HG02943 (cell line): ENCODE measurements at regions not wholly inside any gene's neighbourhood (a gene's known extent, or its start where the extent isn't known, plus 50 kb on each side); places are given as distances from the start of the nearest gene placed in this dataset.
"Not testable (repeated sequence)": the region's sequence is repeated elsewhere in the genome, so short reads cannot be mapped to it uniquely, and the experiment has no call there.

ENCODE experiments used
- ATAC-seq: cut with Tn5 transposase; IDR thresholded peaks from one replicate; pipeline ENCODE4 v1.9.1; 2021; ENCODE audit warnings: mild to moderate bottlenecking, low read depth, moderate library complexity; ENCODE audit not compliant: unreplicated experiment

DNA sequence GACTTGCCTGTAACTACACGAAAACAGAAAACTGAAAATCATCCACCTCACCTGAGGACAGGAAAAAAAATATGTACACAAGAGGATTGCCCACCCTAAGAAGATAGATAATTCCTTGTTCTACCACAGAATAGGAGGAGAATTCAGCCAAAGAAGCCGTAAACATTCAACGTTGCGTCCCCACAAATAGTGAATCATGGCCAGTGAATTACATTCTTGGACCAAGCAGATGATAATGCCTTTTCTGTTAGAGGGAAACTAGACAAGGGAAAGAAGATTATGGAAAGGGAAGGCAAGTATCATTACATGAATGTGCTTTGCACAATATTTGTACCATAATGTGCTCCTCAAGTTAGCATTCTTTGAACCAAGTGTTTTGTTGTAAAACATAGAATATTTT lies 95.5 kb upstream of the C1QTNF7 start:
- no peak for ATAC-seq

DNA sequence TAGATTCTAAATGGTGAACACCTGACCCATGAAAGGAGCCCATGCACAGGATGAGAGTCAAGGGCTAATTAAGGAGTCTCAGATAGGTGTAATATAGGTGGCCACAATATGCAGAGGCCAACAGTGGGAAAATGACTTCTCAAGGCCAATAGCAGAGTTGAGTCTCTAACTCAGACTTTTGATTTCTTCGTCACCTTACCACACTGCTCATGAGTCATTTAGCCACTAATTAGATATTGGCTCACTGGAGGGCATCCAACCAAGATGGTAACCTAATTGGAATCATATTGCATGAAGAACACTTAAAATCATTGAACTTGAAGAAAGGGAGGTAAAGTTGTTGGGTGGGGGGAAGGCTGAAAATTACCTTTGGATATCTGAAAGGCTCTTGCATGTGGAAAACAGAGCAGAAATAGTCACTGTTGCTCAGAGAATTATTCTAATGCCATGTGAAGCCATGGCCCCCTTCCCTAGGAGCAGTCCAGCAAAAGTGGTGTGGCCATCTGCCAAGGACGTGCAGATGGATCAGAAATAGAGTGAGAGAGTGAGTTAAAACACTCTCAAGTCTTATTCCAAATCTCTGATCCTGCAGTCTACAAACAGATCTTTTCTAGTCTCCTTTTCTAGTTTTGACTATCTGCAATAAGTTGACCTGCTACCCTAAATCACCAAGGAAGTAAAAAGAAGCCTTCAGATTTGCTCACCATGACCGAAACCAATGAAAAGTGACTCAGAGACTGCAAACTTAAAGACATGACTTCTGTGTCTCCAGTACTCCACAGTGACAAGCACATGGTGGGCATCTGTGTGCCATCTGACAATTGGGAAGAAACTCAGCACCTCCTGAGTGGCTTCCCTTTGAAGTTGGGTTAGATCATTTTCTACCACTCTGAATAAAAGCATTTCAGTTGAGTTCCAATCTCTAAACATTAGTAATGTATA lies 93.9 kb upstream of the C1QTNF7 start:
- ATAC-seq: no peak

DNA sequence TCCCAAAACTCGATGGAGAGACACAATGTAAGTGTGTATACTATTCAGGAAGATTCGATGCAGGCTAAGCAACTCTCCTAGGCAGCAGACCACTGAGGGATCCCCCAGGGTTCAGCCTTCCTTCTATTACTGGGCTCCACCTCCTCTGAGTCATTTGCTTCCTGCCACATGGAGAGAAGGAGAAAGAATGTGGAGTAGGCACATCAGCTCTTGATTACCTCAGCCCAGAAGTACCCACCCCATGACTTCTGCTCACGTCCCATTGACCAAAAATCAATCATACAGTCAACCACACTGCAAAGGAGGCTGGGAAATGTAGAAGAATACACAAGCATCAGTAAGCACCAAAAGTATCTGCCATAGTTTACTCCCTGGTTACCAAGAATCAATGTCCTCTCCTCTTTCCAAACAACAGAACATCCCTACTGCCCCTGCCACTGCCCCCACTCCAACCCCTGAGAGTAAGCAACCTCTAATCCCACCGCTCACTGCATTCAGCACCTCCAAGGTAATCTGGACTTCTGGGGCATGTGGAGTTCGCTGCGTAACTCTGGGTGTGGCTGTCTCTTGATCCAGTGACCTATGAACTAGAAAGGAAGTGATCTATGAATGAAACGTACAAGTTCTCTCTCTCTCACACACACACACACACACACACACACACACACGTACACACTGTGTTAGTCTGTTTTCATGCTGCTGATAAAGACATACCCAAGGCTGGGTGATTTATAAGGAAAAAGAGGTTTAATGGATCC lies 91.2 kb upstream of the C1QTNF7 start:
- no peak for ATAC-seq

DNA sequence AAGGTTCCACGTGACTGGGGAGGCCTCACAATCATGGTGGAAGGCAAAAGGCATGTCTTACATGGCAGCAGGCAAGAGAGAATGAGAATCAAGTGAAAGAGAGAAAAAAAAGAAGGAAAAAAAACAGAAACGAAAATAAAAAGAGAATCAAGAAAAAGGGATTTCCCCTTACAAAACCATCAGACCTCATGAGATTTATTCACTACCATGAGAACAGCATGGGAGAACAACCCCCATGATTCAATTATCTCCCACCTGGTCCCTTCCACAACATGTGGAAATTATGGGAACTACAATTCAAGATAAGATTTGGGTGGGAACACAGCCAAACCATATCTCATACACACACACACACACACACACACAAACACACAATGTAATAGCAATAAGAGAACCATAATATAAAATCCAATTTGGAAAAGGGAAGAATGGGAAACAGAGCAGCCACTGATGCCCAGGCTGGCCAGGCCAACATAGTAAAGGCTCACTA lies 90.6 kb upstream of the C1QTNF7 start:
- ATAC-seq: not testable (repeated sequence)

DNA sequence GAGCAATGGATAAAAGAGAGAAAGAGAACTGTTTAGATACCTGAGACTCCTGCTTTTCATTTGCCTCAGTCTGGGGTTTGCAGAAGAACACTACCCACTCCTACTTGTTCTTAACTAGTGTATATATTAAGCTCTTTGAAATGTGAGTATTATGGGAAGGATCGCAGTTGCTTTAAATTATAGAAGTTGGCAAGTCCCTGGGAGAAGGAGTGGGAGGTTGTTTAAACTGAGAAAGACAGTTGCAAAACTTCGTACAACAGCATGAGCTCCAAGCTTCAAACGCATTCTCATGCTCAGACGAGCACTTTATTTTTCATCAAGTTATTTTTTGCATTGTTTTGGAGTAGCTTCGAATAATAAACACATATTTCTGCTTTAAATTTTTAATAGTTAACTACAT lies 88.1 kb upstream of the C1QTNF7 start:
- no peak for ATAC-seq

DNA sequence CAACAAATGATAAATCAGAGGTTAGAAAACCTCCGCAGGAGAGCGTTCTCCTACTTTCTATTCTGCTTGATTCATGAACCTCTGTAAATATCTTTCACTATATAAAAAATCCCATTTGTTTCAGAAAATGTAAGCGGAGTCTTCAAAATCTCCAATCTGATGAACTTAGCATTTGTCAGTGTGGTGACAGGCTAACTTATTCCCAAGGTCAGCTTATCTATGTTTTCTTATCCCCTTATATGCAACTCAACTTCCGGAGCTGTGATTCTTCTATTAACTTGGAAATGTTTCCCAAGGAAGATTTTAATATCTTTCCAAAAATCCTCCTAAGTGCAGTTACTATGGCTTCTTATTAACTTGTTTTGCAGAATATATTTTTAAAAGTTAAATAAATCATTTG lies 87.5 kb upstream of the C1QTNF7 start:
- no peak for ATAC-seq

DNA sequence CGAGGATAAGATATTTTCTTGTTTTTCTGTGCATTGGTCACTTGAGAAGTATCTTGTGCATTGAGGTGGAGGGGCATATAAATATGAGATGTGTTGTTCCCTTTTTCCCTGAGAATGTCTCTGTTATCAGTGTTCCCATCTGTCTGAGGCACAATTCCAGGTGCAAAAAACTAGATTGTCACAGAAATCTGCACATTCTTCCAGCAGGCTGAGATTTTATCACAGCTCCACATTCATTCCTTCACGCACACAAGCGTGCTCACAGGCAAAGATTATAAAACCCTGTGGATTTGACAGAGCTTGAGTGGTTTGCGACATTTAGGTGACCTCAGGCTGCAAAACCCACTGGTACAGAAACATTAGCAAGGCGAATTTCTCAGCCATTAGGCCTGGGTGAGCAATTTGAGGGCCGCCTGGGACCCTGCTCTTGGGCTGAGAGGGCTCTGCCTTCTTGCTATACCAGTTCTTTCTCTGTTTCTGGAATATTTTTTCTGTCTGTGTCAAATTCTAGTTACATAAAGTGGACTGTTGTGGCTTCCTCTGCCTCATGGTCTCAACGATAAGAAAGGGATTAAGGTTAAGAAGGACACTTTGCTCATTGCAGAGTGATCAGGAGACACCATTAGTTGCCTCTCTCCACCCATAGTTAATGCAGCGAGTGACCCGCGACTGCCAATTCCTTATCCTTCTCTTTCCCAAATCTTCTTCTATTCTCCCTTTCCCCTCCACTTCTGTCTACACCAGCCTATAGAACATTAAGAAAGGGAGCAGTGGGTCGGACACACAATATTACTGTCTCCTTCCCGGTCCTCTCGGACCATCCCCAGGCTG lies 86.7 kb upstream of the C1QTNF7 start:
- ATAC-seq: no peak

DNA sequence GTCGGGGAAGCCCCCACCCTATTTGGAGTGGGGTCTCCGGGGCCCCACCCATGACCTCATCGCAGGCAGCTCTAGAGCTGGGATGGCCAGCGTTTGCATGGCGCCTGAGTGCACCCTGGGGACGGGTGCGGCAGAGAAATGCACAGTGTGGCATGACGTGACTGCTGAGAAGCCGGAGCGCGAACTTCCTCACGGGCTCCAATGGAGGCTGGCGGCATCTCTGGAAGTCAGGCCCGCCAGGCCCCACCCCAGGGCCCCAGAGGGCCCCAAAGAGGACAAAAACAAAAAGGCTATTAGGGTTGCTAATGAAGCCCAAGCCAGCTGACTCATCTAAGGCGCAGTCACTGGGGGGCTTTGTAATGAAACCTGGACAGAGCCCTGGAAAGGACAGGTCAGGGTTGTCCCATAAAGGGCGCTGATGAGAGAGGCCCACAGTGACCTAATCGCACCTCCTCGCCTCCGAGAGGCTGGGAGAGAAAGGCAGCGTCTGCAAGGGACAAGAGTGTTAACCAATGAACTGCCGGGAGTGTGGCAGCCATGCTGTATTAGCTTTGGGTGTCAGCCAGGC lies 86.0 kb upstream of the C1QTNF7 start:
- ATAC-seq: no peak

DNA sequence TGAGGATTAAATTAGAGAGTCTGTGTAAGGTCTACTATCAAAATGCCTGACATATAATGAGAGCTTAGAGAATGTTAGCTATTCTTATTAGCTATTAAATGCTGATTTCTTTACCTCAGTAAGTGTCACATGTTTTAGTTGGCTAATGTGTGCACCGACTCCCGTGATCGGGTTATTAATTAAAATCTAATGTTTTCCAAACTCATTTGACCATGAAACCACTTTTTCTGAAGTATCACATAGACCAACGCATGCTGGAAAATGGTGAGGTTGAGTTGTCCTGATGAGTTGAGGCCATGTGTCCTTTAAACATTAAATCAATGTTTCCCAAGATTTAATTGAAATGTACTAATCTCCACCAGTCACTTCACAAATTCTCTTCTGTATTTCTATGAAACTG lies 84.8 kb upstream of the C1QTNF7 start:
- ATAC-seq: no peak

DNA sequence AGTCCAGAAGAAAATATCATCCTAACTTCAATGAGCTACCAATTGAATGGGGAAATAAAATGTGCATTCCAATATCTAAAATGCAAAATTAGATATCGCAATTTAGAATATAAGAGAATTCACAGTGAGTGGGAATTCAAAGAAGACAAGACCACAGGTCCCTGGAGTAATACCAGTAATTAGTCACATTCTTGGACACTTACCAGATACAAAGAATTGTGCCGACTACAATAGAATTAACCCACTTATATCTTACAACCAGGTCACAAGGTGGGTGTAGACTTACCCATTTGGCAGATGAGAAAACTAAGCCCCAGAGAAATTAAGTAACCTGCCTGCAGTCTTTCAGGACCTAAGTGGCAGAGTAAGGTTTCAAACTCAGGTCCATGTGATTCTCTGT lies 84.3 kb upstream of the C1QTNF7 start:
- no peak for ATAC-seq

DNA sequence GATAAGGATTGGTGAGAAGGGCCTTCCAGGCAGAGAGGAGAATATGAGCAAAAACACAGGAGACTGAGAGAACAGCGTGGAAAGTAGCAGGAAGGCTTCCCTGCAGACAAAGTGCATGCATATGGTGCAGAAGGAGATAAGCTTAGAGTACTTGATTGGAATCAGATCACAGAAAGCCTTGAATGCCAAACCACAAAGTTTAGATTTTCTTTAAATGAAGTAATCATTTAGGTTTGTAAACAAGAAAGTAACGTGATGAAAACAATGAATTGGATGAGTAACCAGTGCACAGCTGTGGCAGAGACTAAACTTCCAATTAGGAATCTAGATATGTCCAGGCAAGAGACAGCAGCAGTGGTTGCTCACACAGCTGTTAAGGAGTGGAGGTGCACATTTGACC lies 83.8 kb upstream of the C1QTNF7 start:
- ATAC-seq: no peak

DNA sequence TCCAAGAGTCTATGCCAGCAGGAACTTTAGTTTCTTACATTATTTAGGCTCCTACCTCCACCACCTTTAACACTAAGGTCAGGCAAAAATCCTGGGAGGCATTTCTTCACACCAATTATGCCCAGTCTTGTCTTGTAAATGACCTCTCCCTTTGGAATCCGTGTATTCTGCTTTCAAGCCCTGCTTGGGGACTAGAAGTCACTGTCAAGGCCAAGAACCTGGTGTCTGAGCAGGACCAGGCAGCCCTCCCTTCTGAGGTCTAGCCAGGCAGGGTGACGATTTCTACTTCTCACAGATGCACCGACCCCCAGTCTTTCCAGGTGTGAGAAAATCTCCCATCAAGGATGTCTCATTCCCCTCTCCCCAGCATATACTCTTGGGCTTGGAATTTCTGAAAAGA lies 82.7 kb upstream of the C1QTNF7 start:
- ATAC-seq: no peak

DNA sequence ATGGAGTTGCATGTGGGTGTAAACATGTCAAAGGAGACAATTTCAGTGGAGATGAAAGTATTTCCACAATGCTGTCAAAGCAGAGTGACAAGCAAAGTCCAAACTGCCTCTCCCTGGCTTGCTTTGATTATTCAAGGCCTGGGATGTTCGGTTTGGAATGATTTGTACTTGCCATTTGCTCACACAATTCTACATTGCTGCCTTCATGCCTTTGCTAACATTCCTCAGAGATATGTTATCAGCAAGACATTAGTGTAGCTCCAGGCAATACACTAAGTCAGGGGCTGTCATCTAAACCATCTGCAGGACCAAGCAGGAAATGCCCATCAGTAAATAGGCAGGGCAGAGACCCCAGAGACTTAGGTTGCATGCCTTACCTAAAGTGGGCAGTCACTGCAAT lies 79.6 kb upstream of the C1QTNF7 start:
- no peak for ATAC-seq

DNA sequence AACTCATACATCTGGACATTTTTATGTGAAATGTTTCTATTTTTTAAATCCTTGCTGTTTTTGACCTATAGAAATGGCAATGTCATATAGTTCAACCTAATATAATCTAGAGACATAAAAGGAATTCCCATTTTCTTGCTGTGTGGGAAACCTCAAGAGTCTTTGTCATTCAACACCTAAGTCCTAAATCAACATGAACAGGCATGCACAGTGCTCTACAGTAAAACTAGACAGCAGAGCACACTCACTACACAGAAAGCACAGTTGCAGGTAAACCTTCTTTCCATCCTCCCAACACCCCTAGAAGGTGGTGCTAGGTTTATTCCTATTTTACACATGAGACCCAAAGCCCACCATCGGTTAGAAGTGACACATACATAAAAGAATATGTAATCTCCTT lies 79.1 kb upstream of the C1QTNF7 start:
- ATAC-seq: no peak

DNA sequence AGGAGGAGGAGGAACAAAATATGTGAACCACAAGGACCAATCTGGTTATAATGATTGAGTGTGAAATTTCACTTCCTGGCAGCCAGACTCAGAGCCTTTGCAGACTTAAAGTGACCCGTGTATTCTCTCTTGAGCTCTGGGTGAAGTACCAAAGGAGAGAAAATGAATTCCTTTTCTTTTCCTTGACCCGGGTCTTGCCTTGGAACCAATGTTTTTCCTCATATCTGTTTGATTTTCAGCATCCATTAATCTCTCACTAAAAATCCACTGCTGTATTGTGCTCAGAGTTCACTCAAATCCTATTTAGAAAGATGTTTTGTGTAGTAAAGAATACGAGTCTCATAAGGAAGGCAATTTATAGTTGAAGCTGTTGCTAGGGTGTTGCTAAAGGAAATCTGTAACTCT lies 78.3 kb upstream of the C1QTNF7 start:
- no peak for ATAC-seq

DNA sequence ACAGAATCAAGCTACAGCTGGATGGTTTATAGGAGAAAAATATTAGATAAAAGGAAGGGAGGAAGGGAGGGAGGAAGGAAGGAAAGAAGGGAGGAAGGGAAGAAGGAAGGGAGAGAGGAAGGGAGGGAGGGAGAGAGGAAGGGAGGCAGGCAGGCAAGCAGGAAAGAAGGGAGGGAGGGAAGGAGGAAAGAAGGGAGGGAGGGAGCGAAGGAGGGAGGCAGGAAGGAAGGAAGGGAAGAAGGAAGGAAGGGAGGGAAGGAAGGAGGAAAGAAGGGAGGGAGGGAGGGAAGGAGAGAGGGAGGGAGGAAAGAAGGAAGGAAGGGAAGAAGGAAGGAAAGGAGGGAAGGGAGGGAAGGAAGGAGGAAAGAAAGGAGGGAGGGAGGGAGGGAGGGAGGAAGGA lies 77.9 kb upstream of the C1QTNF7 start:
- ATAC-seq: no peak

DNA sequence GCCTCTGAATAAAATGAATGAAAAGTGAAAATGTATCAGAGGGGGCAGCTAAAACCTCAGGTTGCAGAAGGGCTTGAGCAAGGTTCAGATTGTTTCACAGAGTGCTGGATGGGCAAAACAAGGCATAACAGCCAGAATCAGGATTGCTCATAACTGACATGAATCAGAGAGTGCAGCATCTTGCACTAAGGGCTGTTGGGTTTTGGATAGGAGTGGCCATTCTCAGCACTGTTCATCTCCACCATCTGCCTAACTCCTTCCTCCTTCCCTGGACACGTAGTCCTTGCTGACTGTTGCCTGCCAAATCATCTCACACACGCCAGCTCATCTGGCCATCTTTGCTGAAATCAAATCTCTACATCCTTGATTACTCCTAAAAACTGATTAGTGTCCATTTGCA lies 75.3 kb upstream of the C1QTNF7 start:
- ATAC-seq: no peak

DNA sequence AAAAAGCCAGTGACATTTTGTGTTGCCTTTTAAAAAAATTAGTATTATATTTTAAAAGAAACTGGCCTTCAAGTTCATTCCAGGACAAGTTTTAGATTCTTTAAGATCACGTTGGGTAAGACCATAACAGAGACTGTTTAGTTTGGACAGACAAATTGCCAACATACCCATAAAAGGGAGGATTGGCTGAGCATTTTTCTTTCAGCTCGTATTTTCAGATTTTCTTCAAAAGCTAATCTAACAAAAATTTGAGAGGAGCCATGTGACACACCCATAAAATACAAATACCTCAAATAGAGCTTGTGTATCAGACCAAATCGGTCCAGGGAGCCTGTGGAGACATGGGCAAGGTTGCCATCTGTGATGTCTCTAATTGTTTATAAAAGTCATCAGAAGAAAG lies 74.6 kb upstream of the C1QTNF7 start:
- ATAC-seq: no peak

DNA sequence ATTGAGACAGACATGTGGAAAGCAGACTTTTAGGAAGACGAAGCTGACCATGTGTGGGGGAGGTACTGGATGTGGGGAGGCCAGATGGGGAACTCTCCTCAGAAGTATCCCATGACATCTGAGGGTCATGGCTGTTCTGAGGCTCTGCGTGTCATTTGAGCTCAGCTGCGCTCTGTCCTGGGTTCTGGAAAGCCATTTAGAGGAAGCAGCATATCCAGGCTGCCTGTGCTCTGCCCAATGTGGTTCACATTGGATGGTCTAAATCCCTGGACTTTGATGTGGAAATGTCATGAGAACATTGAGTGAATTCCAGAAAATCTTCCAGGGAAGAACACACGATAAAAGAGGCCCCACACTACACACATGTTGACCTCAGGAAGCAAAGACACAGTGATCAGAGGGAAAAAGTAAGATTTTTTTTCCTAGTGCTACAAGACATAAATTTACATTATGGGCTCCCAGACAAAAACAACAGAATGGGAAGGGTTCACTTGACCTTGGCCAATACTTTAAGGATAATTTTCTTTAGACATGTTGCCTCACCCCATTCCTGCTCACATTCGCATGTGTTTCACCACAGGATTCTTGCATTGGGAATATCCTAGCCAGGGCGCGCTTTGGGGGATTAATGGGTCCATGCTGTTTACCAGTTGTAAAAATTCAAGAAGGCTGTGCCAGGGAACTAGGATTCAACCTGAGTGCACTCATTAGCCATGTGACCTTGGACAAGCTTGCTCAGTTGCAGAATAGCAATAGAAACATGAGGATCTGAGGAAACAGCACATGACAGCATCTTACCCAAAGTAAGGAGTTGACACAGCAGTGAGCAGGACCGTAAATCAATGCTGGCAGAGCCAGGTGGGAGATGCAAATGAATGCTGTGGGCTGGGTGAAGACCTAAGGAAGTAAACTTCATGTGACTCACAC lies 73.2 kb upstream of the C1QTNF7 start:
- ATAC-seq: no peak
